PFSK-1 (cell line): ENCODE measurements at regions not wholly inside any gene's neighbourhood (a gene's known extent, or its start where the extent isn't known, plus 50 kb on each side); places are given as distances from the start of the nearest gene placed in this dataset.

Source experiments
- FOXP2 ChIP-seq: optimal IDR thresholded peaks from 2 replicates; pipeline ENCODE3; 2011; ENCODE audit warnings: borderline replicate concordance, control low read depth, inconsistent platforms; ENCODE audit not compliant: insufficient read depth; ENCODE audit errors: extremely low read length, extremely low read depth
- POLR2AphosphoS5 ChIP-seq: IDR thresholded peaks from 2 replicates; pipeline ENCODE4 v1.6.1; 2012; ENCODE audit warnings: low read depth, mild to moderate bottlenecking, control low read depth, low read length, moderate library complexity
- SIN3A ChIP-seq: IDR thresholded peaks from 2 replicates; pipeline ENCODE4 v1.6.1; 2012; ENCODE audit warnings: mild to moderate bottlenecking, low read length, moderate library complexity, borderline replicate concordance; ENCODE audit not compliant: insufficient read depth
- TAF1 ChIP-seq: IDR thresholded peaks from 2 replicates; pipeline ENCODE4 v1.6.1; 2012; ENCODE audit warnings: low read length, control low read depth, borderline replicate concordance; ENCODE audit not compliant: insufficient read depth
- TF ChIP-seq, protein P1 (sequence below), 2 experiments: IDR thresholded peaks; 2 replicates each; pipeline versions ENCODE4 v1.6.1 to v1.8.0; 2011 to 2012; ENCODE audit warnings: low read depth in 2 of 2, low read length in 2 of 2, control low read depth in 1 of 2, inconsistent platforms in 1 of 2, mild to moderate bottlenecking in 1 of 2, moderate library complexity in 1 of 2; ENCODE audit not compliant: insufficient read depth in 1 of 2

DNA sequence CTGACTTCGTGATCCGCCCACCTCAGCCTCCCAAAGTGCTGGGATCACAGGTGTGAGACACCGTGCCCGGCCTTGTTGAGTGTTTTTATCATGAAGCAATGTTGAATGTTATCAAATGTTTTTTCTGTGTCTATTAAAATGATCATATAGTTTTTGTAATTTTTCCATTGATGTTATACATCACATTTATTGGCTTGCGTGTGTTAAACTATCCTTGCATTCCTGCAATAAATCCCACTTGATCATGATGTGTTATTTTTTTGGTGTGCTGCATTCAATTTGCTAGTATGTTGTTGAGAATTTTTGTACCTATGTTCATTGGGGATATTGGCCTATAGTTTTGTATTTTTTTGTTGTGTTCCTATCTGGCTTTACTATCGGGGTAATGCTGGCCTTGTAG, 113.1 kb upstream of the PARD3B start:
- TF ChIP-seq POLR2AphosphoS5, result no peak
- TF ChIP-seq, protein P1, sequence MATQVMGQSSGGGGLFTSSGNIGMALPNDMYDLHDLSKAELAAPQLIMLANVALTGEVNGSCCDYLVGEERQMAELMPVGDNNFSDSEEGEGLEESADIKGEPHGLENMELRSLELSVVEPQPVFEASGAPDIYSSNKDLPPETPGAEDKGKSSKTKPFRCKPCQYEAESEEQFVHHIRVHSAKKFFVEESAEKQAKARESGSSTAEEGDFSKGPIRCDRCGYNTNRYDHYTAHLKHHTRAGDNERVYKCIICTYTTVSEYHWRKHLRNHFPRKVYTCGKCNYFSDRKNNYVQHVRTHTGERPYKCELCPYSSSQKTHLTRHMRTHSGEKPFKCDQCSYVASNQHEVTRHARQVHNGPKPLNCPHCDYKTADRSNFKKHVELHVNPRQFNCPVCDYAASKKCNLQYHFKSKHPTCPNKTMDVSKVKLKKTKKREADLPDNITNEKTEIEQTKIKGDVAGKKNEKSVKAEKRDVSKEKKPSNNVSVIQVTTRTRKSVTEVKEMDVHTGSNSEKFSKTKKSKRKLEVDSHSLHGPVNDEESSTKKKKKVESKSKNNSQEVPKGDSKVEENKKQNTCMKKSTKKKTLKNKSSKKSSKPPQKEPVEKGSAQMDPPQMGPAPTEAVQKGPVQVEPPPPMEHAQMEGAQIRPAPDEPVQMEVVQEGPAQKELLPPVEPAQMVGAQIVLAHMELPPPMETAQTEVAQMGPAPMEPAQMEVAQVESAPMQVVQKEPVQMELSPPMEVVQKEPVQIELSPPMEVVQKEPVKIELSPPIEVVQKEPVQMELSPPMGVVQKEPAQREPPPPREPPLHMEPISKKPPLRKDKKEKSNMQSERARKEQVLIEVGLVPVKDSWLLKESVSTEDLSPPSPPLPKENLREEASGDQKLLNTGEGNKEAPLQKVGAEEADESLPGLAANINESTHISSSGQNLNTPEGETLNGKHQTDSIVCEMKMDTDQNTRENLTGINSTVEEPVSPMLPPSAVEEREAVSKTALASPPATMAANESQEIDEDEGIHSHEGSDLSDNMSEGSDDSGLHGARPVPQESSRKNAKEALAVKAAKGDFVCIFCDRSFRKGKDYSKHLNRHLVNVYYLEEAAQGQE (IDR thresholded peaks at IDR 0.05; ENCODE audit: insufficient read depth in 1 of 2, low read depth in 2 of 2, low read length in 2 of 2), result no peak
- no peak for TF ChIP-seq SIN3A
- no peak for TF ChIP-seq TAF1
- no peak for TF ChIP-seq FOXP2
